ENCODE measurements at regions not wholly inside any gene's neighbourhood (a gene's known extent, or its start where the extent isn't known, plus 50 kb on each side); places are given as distances from the start of the nearest gene placed in this dataset.
"Not testable (repeated sequence)": the region's sequence is repeated elsewhere in the genome, so short reads cannot be mapped to it uniquely, and the experiment has no call there.

- DNase-seq (ENCODE audit: low read depth), result no peak
Observed at GRCh38 chr12:65739606-65740005, 84.7 kb upstream of the HMGA2 start.

GRCh38 chr12:65740506-65740872 is 83.8 kb upstream of the HMGA2 start:
- no peak for DNase-seq (ENCODE audit: low read depth)

- DNase-seq (ENCODE audit: low read depth), result peak; percentile 29
Observed at GRCh38 chr12:65740873-65741600, 83.2 kb upstream of the HMGA2 start.

GRCh38 chr12:65741656-65742017 is 82.6 kb upstream of the HMGA2 start:
- DNase-seq (ENCODE audit: low read depth), result no peak

- DNase-seq (ENCODE audit: low read depth), result no peak
Observed at GRCh38 chr12:65742018-65743010, 82.0 kb upstream of the HMGA2 start.

GRCh38 chr12:65744236-65744840 is 79.9 kb upstream of the HMGA2 start:
- not testable (repeated sequence) for DNase-seq (ENCODE audit: low read depth)

GRCh38 chr12:65747338-65747737 is 76.9 kb upstream of the HMGA2 start:
- DNase-seq (ENCODE audit: low read depth), result no peak

- no peak for DNase-seq (ENCODE audit: low read depth)
Observed at GRCh38 chr12:65748332-65748731, 76.0 kb upstream of the HMGA2 start.

GRCh38 chr12:65754290-65754689 is 70.0 kb upstream of the HMGA2 start:
- DNase-seq (ENCODE audit: low read depth), result no peak

GRCh38 chr12:65754744-65755595 is 69.3 kb upstream of the HMGA2 start:
- no peak for DNase-seq (ENCODE audit: low read depth)

GRCh38 chr12:65755596-65755978 is 68.7 kb upstream of the HMGA2 start:
- DNase-seq (ENCODE audit: low read depth), result no peak

GRCh38 chr12:65756267-65756666 is 68.0 kb upstream of the HMGA2 start:
- DNase-seq (ENCODE audit: low read depth), result no peak

- DNase-seq (ENCODE audit: low read depth), result no peak
Observed at GRCh38 chr12:65756956-65757511, 67.2 kb upstream of the HMGA2 start.

- no peak for DNase-seq (ENCODE audit: low read depth)
Observed at GRCh38 chr12:65758401-65758800, 65.9 kb upstream of the HMGA2 start.

GRCh38 chr12:65759735-65760134 is 64.5 kb upstream of the HMGA2 start:
- DNase-seq (ENCODE audit: low read depth), result no peak

GRCh38 chr12:65761301-65761700 is 63.0 kb upstream of the HMGA2 start:
- no peak for DNase-seq (ENCODE audit: low read depth)

GRCh38 chr12:65764325-65764724 is 60.0 kb upstream of the HMGA2 start:
- DNase-seq (ENCODE audit: low read depth), result no peak

GRCh38 chr12:65765436-65765813 is 58.9 kb upstream of the HMGA2 start:
- no peak for DNase-seq (ENCODE audit: low read depth)

- DNase-seq (ENCODE audit: low read depth), result no peak
Observed at GRCh38 chr12:65769880-65770279, 54.4 kb upstream of the HMGA2 start.

Measured in stimulated activated CD8-positive, alpha-beta memory T cell treated with anti-CD3 and anti-CD28 coated beads, Interleukin-12 subunit alpha, Interleukin-12 subunit beta, amount 100 ng/mL, for 4 hours (primary cell).